GM18907 (cell line): ENCODE measurements at regions not wholly inside any gene's neighbourhood (a gene's known extent, or its start where the extent isn't known, plus 50 kb on each side); places are given as distances from the start of the nearest gene placed in this dataset.
"Not testable (repeated sequence)": the region's sequence is repeated elsewhere in the genome, so short reads cannot be mapped to it uniquely, and the experiment has no call there.

Experiments used
- ATAC-seq: cut with Tn5 transposase; IDR thresholded peaks from one replicate; pipeline ENCODE4 v1.9.1; 2021; ENCODE audit warnings: mild to moderate bottlenecking, moderate library complexity; ENCODE audit not compliant: unreplicated experiment

- no peak for ATAC-seq
Observed at GRCh38 chr10:106392778-106393177, 771.7 kb downstream of the SORCS1 start.

- ATAC-seq: no peak
Observed at GRCh38 chr10:106387063-106387462, 777.4 kb downstream of the SORCS1 start.

- no peak for ATAC-seq
Observed at GRCh38 chr10:106384496-106384895, 780.0 kb downstream of the SORCS1 start.

GRCh38 chr10:106380706-106381105 lies 783.8 kb downstream of the SORCS1 start:
- no peak for ATAC-seq

GRCh38 chr10:106378251-106378650 lies 786.3 kb downstream of the SORCS1 start:
- ATAC-seq: no peak

GRCh38 chr10:106370751-106371150 lies 793.8 kb downstream of the SORCS1 start:
- no peak for ATAC-seq

GRCh38 chr10:106360870-106361269 lies 803.6 kb downstream of the SORCS1 start:
- ATAC-seq: no peak

- ATAC-seq: no peak
Observed at GRCh38 chr10:106355450-106355849, 809.1 kb downstream of the SORCS1 start.

GRCh38 chr10:106348933-106349332 lies 815.6 kb downstream of the SORCS1 start:
- no peak for ATAC-seq

GRCh38 chr10:106347547-106347946 lies 817.0 kb downstream of the SORCS1 start:
- no peak for ATAC-seq

GRCh38 chr10:106343539-106343938 lies 821.0 kb downstream of the SORCS1 start:
- not testable (repeated sequence) for ATAC-seq

- no peak for ATAC-seq
Observed at GRCh38 chr10:106341356-106341755, 823.1 kb downstream of the SORCS1 start.

- ATAC-seq: no peak
Observed at GRCh38 chr10:106338486-106338885, 826.0 kb downstream of the SORCS1 start.

- ATAC-seq: no peak
Observed at GRCh38 chr10:106336874-106337273, 827.6 kb downstream of the SORCS1 start.

GRCh38 chr10:106327747-106328146 lies 836.8 kb downstream of the SORCS1 start:
- no peak for ATAC-seq

- ATAC-seq: no peak
Observed at GRCh38 chr10:106320876-106321275, 843.6 kb downstream of the SORCS1 start.

GRCh38 chr10:106320078-106320477 lies 844.4 kb downstream of the SORCS1 start:
- no peak for ATAC-seq

GRCh38 chr10:106317554-106317953 lies 847.0 kb downstream of the SORCS1 start:
- no peak for ATAC-seq

- ATAC-seq: no peak
Observed at GRCh38 chr10:106313041-106313440, 851.5 kb downstream of the SORCS1 start.

- ATAC-seq: no peak
Observed at GRCh38 chr10:106312087-106312486, 852.4 kb downstream of the SORCS1 start.

GRCh38 chr10:106311590-106311989 lies 852.9 kb downstream of the SORCS1 start:
- no peak for ATAC-seq

GRCh38 chr10:106310596-106310995 lies 853.9 kb downstream of the SORCS1 start:
- no peak for ATAC-seq

- no peak for ATAC-seq
Observed at GRCh38 chr10:106309376-106309775, 855.1 kb downstream of the SORCS1 start.

- ATAC-seq: no peak
Observed at GRCh38 chr10:106308284-106308683, 856.2 kb downstream of the SORCS1 start.
